Activated B cell treated with CpG ODN at 0.5 μM for 24 hours (primary cell): ENCODE measurements at regions not wholly inside any gene's neighbourhood (a gene's known extent, or its start where the extent isn't known, plus 50 kb on each side); places are given as distances from the start of the nearest gene placed in this dataset.

ENCODE experiments used
- ATAC-seq: fragments of 200-7000 bp; cut with Tn5 transposase; one replicate; pipeline ENCODE4 v1.10.0; 2021; ENCODE audit warnings: low read depth, mild to moderate bottlenecking, moderate library complexity
- CTCF ChIA-PET: fragments of 350-600 bp; sonication (Branson Sonifier 250); formaldehyde crosslinking; loops from one replicate; lab custom pipeline; 2021; ENCODE audit warnings: antibody characterized with exemption; lab: Charles Lee
- POLR2A ChIA-PET: fragments of 350-600 bp; sonication (Branson Sonifier 250); formaldehyde crosslinking; loops from one replicate; lab custom pipeline; 2021; ENCODE audit warnings: antibody characterized with exemption; lab: Charles Lee
- DNase-seq: peaks from one replicate; pipeline ENCODE4 v3.0.0; 2022
- H3K27ac Mint-ChIP-seq: one replicate; pipeline ENCODE4 v1.8.0; 2020; ENCODE audit warnings: mixed read lengths
- H3K27me3 Mint-ChIP-seq: one replicate; pipeline ENCODE4 v1.8.0; 2021; ENCODE audit warnings: mixed read lengths
- H3K36me3 Mint-ChIP-seq: one replicate; pipeline ENCODE4 v1.8.0; 2021; ENCODE audit warnings: low read depth, mixed read lengths
- H3K4me1 Mint-ChIP-seq: one replicate; pipeline ENCODE4 v1.8.0; 2021; ENCODE audit warnings: mixed read lengths
- H3K4me3 Mint-ChIP-seq: one replicate; pipeline ENCODE4 v1.8.0; 2020; ENCODE audit warnings: mild to moderate bottlenecking, mixed read lengths
- H3K9me3 Mint-ChIP-seq: one replicate; pipeline ENCODE4 v1.8.0; 2020; ENCODE audit warnings: mixed read lengths
- CTCF ChIP-seq: fragments of 200-600 bp; IDR thresholded peaks from one replicate; pipeline ENCODE4 v1.8.0; 2022; ENCODE audit warnings: antibody characterized with exemption, mild to moderate bottlenecking
- intact Hi-C: fragments of 100-400 bp; cut with micrococcal nuclease; formaldehyde crosslinking; loops from one replicate; pipeline ENCODE4 v1.15.1; 2024

- intact Hi-C loops = no loop called here
- no peak overlapping the region for H3K27ac Mint-ChIP-seq
- no peak for TF ChIP-seq CTCF
These were observed 522.6 kb upstream of the COX7C start for GRCh38 chr5:86095092-86095491.

GRCh38 chr5:86101966-86102365 is 515.8 kb upstream of the COX7C start:
- intact Hi-C loops = no loop called here
- ATAC-seq (no peak), DNase-seq (no peak)
- TF ChIP-seq CTCF = no peak
- no peak overlapping the region for H3K27ac Mint-ChIP-seq
- no peaks in the 10 kb centered on the region for H3K36me3 Mint-ChIP-seq
- ChIA-PET POLR2A (no interaction called here), CTCF (no interaction called here)
- H3K27me3 Mint-ChIP-seq = no peaks in the 10 kb centered on the region
- H3K4me3 Mint-ChIP-seq = no peak overlapping the region
- H3K4me1 Mint-ChIP-seq = no peaks in the 10 kb centered on the region
- H3K9me3 Mint-ChIP-seq = no peaks in the 10 kb centered on the region

More at GRCh38 chr5:86095092-86095491, 522.6 kb upstream of the COX7C start:
- CTCF ChIA-PET = no interaction called here
- DNase-seq (no peak), ATAC-seq (no peak)
- no peak overlapping the region for H3K4me3 Mint-ChIP-seq
- H3K9me3 Mint-ChIP-seq = no peaks in the 10 kb centered on the region
- no peaks in the 10 kb centered on the region for H3K27me3 Mint-ChIP-seq
- POLR2A ChIA-PET = no interaction called here
- no peaks in the 10 kb centered on the region for H3K4me1 Mint-ChIP-seq
- H3K36me3 Mint-ChIP-seq = no peaks in the 10 kb centered on the region

GRCh38 chr5:86108825-86109224 is 508.9 kb upstream of the COX7C start:
- Mint-ChIP-seq H3K36me3 (no peaks in the 10 kb centered on the region), H3K4me3 (no peak overlapping the region), H3K4me1 (no peaks in the 10 kb centered on the region), H3K27me3 (no peaks in the 10 kb centered on the region), H3K9me3 (peaks cover 22% of the 10 kb centered on the region), H3K27ac (no peak overlapping the region)
- DNase-seq (no peak), ATAC-seq (no peak)
- ChIA-PET CTCF (no interaction called here), POLR2A (no interaction called here)
- intact Hi-C loops = no loop called here
- no peak for TF ChIP-seq CTCF

GRCh38 chr5:86112249-86112648 is 505.5 kb upstream of the COX7C start:
- no peak for TF ChIP-seq CTCF

GRCh38 chr5:86115164-86115563 is 502.6 kb upstream of the COX7C start:
- H3K9me3 Mint-ChIP-seq = peaks cover 14% of the 10 kb centered on the region
- POLR2A ChIA-PET = no interaction called here
- ATAC-seq = no peak
- intact Hi-C loops = no loop called here
- H3K27me3 Mint-ChIP-seq = no peaks in the 10 kb centered on the region
- no peak overlapping the region for H3K27ac Mint-ChIP-seq
- no peaks in the 10 kb centered on the region for H3K36me3 Mint-ChIP-seq
- no peaks in the 10 kb centered on the region for H3K4me1 Mint-ChIP-seq
- TF ChIP-seq CTCF = no peak
- CTCF ChIA-PET = no interaction called here
- DNase-seq = no peak
- no peak overlapping the region for H3K4me3 Mint-ChIP-seq

More at GRCh38 chr5:86112249-86112648, 505.5 kb upstream of the COX7C start:
- Mint-ChIP-seq H3K4me1 (no peaks in the 10 kb centered on the region), H3K36me3 (no peaks in the 10 kb centered on the region), H3K27ac (no peak overlapping the region), H3K9me3 (peaks cover 24% of the 10 kb centered on the region), H3K4me3 (no peak overlapping the region), H3K27me3 (no peaks in the 10 kb centered on the region)
- DNase-seq (no peak), ATAC-seq (no peak)
- ChIA-PET CTCF (no interaction called here), POLR2A (no interaction called here)
- intact Hi-C loops = no loop called here
